DMS53 treated with DMSO at 0.1 percent for 48 hours (cell line): ENCODE measurements at regions not wholly inside any gene's neighbourhood (a gene's known extent, or its start where the extent isn't known, plus 50 kb on each side); places are given as distances from the start of the nearest gene placed in this dataset.
"Not testable (repeated sequence)": the region's sequence is repeated elsewhere in the genome, so short reads cannot be mapped to it uniquely, and the experiment has no call there.

Source experiments
- DNase-seq: peaks from one replicate; lab custom pipeline; 2025; ENCODE audit not compliant: unreplicated experiment; lab: John Stamatoyannopoulos, UW

DNA sequence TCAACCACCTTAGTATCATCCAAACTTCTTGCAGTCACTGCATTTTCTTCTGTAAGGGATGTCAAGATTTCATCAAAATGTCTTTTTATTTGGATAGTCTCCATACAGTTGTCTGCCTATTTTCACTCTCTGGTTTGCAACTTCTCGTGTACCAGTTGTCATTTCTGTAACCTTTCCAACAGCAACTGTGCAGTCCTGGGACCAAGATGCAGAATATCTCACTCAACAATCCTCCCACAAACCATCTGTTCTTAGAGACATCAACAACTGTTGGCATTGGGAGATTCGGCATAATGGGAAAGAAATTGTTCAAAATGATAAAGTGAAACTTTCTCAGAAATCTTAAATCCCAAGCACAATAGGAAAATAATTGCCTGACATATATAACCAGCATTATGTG, 933.6 kb upstream of the SLC39A10 start:
- no peak for DNase-seq

DNA sequence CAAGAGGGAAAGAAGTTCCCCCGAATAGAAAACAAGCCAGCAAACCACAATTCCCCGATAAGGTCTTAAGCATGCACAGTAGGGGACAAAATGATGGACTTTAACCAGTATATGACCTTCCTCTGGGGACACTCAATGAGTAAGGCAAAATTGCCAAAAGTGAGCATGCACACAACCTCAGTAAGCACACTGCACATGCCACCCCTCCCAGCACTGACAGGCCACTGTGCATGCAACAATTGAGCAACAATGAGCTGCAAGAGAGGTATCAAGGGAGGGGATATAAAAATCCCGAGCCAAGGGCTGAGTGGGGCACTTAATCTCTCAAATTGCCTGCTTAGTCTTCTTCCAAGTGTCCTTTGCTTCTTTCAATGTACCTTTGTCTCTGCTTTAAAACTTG, 935.8 kb upstream of the SLC39A10 start:
- no peak for DNase-seq

DNA sequence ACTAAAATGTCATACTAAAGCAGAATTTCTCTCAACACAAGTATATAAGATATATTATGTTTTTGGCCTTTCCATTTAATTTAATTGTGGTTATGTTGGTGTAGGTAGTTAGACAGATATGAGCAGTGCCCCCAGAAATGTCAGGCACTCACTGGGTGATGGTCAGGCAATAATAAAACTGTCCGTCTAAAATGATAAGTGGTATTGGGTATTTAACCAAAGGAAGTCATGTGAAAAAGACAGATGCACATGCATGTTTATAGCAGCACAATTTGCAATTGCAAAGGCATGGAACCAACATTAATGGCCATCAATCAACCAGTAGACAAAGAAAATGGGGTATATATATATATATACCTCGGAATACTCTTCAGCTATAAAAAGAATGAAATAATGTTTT, 936.6 kb upstream of the SLC39A10 start:
- DNase-seq, result no peak

DNA sequence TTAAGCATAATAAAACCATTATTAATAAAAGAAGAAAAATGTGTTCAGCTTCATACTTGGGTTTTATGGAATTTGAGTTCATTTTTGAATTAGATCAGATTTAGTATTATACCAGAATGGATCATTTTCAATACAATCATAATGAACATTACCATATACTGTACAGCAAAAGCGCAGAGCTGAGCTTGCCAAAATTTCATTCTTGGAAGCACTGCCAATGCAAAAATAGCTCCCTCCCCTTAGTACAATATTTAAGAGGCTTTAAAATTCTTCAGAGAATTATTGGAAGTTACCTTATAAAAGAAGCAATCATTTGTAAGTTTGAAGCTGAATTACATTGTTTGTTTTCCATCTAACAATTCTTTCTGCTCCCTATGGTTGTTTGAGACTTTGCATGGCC, 938.1 kb upstream of the SLC39A10 start:
- no peak for DNase-seq

DNA sequence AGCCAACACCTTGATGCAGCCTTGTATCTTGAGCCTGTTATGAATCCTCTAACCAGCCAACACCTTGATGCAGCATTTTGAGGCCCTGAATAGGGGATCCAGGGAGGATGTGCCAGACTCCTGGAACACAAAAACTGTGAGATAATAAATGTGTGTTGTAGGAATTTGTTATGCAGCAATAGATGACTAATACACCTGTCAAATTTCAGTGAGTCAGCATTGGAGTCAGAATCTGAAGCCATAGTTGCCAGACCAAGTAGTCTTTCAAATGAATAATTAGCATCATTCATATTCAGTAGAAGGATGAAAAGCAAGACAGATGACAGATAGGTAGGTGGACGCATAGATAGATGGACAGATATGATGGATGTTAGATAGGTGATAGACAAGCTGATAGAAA, 942.5 kb upstream of the SLC39A10 start:
- DNase-seq, result no peak

DNA sequence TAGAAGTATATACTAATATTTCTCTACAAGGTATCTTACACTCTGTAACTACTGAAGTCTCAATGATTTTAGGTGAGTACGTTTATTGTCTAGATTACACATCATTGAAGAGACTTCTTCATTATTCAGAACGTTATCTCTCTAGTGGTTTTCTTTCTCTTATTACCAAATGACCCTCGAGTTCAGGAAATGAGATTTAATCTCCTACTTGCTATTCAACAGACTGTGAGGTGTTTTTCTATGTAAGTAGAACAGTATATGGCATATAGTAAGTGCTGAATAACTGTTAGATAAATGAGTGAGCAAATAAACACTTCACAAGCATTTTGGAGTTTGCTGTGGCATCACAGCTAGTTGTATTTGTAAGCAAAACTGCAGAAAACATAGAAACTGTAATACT, 947.2 kb upstream of the SLC39A10 start:
- DNase-seq, result no peak

DNA sequence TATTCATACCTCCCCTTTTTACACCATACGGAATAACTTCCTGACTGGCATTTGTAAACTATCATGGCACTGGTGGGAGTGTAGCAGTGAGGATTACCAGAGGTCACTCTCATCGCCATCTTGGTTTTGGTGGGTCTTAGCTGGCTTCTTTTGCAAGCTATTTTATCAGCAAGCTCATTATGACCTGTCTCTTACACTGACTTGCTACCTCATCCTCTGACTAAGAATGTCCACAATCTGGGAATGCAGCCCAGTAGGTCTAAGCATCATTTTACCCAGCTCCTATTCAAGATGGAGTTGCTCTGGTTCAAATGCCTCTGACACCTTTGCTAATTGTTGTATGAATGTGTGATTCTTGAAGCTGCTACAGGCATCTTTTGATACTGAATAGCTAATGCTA, 950.8 kb upstream of the SLC39A10 start:
- no peak for DNase-seq

DNA sequence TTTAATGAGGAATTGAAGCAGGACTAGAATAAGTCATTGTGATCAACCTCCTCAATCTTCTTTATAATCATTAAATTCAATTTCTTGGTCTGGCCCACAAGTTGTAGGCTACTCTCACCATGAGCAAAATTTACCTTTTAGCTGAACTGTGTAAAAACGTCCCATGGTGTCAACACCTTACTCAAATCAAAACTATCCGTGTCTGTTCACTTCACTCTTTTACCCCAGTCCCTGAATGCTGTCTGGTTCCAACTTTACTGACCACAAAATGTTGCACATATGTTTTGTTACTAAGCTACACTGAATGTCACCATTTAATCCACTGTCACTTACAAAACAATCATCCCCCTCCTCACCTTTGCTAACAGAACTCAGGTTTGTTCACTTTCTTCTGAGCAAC, 951.6 kb upstream of the SLC39A10 start:
- DNase-seq, result no peak

DNA sequence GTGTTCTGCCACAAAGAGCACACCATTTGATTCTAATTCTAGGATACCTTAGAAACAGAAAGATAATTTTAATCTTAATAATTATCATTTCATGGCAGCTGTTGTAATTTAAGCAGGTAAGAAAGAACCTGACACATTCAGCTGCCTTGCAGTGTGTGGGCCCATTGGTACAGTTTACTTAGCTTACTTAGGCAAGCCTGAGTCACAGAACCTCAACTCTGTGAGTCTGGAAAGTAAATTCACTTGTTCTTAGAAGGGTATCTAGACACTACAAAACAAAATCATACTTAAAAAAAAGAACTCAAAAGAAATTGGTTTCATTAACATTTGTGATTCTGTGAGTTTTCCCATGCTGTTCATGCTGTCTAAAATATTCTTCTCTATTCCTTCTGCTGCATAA, 956.3 kb upstream of the SLC39A10 start:
- peak; percentile 13 for DNase-seq

DNA sequence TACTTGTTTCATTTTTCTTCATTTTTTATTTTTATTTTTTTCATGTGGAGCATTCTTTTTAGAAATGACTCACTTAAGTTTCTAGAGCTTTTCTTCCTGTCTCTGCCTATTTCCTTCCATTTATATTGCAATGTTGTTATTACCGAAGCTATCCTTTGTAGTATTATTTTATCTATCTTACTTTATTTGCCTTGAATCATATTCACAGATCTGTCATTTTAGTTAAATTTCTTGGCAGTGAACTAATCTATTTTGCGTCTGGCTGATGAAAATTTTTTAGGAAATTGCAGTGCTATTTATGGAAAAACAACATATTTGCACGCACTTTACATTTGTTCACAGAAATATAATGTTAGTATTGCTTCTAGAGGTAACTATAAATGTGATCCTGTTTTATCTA, 956.9 kb upstream of the SLC39A10 start:
- DNase-seq, result no peak

DNA sequence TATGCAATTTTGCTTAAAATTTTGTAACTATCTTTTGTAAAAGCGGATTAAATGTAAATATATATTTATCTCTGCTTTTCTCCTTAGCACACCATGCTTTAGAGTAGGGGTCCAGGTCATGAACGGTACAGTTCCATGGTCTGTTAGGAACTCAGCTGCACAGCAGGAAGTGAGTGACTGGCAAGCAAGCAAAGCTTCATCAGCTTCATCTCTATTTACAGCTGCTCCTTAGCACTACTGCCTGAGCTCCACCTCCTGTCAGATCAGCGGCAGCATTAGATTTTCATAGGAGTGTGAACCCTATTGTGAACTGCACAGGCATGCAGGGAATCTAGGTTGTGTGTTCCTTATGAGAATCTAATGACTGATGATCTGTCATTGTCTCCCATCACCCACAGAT, 959.0 kb upstream of the SLC39A10 start:
- peak; percentile 54 for DNase-seq

DNA sequence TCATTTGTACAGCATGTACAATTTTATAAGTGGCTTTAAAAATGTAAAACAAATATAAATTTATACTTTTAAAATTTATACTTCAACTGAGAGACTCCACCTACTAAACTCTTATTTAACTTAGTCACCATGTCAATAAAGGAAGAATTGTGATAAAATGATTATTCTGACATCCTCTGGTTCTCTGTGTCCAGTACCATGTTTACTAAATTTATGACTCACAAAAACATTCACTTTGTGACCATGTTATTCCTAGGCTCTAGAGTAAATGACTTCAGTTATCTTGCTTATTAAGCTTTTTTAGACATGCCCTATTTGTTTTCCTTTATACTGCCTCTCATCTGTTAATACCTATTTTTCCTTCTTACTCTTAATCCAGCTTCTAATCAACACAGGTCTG, 959.6 kb upstream of the SLC39A10 start:
- peak; percentile 17 for DNase-seq

DNA sequence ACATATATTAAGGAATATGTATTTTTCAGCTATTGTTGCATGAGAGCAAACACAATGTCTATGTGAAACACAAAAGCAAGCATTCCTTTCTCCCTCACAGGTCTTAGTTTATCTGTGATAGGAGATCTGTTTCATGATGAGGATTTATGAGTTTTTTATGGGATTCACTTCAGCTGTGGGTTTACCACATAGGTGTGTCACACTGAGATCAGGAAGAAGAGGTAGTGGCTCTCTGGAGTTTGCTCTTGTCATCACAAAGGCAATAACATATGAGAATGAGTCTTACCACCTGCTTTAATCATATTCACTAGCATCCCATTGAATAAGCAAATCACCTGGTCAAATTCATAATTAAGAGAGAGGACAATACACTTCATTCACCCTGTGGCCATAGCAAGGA, 960.3 kb upstream of the SLC39A10 start:
- no peak for DNase-seq

DNA sequence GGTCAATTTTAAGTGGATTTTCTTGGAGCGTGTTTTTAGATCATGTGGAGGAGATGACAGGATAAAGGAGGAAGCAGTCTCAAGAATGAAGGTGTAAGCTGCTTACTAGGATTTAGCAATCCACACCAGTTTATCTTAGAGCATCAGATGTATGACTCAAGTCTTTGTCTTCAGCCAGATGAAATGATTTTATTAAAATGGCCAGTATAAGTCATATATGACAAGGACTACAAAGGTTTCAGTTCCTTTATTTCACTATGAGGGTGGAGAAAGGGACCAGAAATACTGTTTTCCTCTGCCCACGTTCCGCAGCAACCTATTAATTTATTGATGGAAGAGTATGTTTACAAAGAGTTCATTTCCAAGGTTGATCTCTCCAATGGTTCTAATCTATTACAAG, 970.5 kb upstream of the SLC39A10 start:
- no peak for DNase-seq

DNA sequence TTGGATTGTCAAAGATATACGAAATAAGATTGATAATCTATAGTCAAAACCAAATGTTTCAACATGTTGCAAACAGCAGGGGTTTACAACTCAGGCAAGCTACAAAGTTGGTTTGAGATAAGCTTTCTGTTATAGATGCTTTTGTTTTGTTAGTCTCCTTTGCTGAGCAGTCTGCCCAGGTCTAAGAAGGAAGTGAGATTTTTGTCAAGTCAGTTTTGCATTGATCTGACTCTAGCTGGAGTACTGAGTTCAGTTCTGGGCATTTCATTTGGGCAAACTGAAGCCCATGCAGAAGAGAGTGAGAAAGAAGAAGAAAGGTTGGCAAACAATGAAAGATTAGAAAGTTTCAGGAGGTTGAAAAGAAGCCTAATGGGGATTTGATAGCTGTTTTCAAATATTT, 983.0 kb upstream of the SLC39A10 start:
- no peak for DNase-seq

DNA sequence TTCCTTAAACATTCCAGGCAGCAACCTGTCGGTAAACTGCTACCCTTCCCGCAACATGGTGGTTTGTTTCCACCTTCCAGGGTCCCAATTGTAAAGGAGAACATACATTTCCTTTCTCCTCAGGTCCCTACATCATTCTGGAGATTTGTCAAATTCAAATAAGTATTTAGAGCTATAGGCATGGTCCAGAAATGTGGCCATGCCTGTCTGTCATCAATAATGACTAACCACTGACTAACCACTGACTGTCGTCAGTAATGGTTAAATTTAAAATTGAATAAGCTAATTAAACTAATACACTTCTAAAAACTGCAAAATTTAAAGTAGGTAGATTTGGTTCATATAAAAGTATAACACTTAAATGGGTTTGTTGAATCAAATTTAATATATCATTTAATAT, 984.0 kb upstream of the SLC39A10 start:
- no peak for DNase-seq

DNA sequence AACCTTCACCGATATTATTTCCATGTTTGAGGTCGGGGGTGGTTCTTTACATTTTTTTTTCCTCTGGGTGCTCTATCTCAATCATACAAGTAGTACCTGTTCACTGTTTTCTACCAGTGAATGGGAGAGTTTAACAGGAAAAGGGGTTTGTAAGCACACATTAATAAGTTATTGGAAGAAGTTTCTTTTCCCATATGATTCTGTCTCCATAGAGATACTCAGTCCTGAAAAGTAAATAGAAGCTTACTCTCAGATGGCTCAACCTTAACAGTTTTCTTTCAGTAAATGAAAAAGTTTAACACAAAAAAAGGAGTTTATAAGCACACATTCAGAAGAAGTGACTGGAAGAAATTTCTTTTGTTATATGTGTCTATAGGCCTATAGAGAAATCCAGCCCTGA, 995.6 kb upstream of the SLC39A10 start:
- no peak for DNase-seq

DNA sequence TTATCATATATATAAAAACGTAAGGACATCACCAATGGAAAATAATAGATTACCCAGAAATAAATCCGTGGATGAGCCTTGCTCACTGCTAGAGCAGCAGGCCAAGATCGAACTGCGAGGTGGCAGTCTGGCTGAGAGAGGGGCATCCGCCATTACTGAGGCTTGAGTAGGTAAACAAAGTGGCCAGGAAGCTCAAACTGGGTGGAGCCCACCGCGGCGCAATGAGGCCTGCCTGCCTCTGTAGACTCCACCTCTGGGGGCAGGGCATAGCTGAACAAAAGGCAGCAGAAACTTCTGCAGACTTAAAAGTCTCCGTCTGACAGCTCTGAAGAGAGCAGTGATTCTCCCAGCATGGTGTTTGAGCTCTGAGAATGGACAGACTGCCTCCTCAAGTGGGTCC, 1018.0 kb upstream of the SLC39A10 start:
- not testable (repeated sequence) for DNase-seq

DNA sequence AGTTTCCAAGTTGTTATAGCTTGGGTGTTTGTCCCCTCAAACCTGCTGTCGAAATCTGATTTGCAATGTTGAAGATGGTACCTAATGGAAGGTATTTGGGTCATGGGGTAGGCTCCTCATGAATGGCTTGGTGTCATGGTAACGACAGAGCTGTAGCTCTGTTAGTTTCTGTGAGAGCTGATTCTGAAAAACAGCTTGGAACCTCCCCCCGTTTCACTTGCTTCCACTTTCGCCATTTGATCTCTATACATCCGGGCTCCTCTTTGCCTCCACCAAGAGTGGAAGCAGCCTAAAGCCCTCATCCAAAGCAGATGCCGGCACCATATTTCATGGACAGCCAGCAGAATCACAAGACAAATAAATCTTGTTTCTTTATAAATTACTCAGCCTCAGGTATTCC, 1035.1 kb upstream of the SLC39A10 start:
- DNase-seq, result no peak

DNA sequence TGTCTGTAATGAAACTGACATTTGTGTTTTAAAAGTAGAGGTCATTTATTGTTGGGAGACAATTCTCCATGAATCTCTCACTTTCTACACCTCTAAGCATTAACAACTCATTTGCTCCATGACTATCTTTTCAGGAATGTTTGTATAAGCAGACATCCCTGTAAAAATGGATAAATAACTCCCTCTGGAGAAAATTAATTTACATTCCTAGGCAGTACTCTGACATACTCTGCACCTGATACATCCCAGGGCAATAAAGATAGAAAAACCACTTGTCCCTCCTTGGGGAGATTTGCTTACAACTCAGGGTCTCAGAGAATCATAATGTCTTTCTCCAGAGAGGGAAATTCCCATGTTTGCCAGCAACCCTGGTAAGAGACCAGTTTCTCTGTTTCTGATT, 1037.7 kb upstream of the SLC39A10 start:
- DNase-seq, result no peak

DNA sequence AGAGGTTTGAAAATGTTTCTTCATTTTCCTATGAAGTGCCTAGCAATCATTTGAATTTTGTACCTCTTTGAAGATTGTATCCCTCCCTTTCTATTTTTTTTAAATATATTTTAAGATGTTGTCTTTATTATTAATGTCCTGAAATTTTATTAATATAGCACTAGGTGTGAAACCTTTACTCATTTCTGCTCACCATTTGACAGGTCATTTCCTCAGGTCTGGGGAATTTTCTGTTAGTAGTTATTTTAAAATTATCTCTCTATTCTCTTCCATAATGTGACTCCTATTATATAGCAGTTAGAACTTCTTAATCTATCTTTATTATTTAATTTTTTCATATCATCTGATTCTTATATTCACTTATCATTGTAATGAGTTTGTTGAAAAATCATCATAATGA, 1038.6 kb upstream of the SLC39A10 start:
- DNase-seq, result no peak

DNA sequence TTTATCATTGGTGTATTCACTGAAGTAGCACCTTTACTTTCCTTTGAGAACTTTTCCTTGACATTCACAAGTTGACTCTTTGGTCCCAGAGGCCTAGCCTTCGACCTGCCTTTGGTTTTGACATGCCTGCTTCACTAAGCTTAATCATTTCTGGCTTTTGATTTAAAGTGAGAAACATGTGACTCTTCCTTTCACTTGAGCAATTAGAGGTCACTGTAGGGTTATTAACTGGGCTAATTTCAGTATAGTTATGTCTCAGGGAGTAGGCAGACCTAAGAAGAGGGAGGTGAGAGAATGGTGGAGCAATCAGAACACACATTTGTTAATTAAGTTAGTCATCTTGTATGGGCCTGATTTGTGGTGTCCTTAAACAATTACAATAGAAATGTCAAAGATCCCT, 1040.7 kb upstream of the SLC39A10 start:
- no peak for DNase-seq

DNA sequence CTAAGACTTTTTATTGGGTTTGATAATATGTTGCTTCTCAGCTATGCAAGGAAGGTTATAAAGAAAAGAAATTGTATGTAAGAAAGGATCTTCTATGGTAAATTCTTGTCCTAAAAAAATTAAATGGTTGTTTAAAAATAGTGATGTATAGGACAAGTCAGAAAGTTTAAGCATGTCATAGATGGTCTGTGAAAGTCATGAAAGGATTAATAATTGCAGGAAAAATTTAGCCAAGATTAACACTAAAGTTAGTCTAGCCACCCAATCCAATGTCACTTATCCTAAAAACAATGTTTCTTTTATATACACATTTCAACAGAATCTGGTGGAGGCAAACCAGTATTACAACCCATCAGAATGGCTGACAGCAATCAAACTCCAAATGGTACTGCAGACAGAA, 1046.7 kb upstream of the SLC39A10 start:
- DNase-seq, result no peak

DNA sequence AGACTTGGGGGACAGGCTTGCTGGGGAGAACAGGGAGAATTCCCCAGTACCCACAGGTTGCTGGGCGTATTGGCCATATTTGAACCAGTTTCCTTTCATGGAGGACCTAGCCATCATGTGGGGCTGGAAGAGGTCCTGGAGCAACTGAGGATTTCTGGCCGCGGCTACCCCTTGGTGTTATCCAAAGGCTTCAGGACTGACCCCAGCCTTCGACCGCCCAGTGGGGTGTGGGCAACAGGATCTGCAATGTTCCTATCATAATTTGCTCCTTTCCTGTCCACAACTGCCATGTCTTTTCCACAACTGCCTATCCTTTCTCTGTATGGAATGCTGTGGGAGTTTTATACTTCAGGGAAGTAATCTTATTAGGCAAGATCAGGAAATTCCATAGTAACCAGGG, 1053.6 kb upstream of the SLC39A10 start:
- DNase-seq, result no peak
